Activated CD4-positive, alpha-beta T cell treated with anti-CD3 and anti-CD28 coated beads for 4 hours (primary cell): ENCODE measurements at regions not wholly inside any gene's neighbourhood (a gene's known extent, or its start where the extent isn't known, plus 50 kb on each side); places are given as distances from the start of the nearest gene placed in this dataset.
"Not testable (repeated sequence)": the region's sequence is repeated elsewhere in the genome, so short reads cannot be mapped to it uniquely, and the experiment has no call there.

Experiments used
- DNase-seq, 2 donors: peaks; one replicate each; pipeline ENCODE4 v3.0.0-alpha.2; 2020

DNA sequence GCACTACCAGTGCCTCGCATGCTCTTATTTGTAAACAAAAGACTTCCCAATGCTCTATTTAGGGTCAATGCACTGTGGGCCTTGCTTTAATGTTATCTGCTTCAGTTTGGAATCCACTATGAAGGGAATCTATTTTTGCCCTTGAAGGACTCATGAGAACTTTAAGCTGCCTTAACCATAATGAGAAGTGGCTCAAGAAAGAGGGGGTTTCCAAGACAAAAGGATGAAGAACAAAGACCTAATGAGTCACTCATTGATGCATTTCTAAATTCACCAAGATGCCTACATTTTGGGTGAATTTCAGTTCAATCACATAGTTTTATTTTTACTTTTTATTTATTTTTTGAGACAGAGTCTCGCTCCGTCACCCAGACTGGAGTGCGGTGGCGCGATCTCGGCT is 228.2 kb downstream of the LY86 start:
- no peak for DNase-seq

DNA sequence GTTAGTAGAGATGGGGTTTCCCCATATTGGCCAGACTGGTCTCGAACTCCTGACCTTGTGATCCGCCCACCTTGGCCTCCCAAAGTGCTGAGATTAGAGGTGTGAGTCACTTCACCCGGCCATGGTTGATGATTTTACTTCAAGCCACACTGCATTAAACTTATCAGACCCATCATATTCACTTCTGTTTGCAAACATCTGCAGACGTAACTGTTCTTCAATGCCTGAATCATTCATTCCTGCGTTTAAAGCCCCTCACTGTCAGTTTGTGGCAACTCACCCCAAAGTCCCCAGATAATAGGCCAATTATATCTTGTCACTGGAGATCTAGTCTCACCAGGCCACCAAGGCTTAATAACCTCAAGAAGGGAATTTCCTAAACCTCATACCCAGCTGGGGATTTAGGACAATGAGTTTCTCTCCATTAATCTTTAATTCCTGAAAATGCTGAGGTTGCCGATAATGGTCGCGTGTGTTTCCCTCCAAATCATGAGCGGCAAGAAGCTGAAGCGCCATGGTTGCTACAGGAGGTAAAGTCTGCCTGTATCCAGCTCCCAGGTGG is 229.6 kb downstream of the LY86 start:
- DNase-seq = no peak

DNA sequence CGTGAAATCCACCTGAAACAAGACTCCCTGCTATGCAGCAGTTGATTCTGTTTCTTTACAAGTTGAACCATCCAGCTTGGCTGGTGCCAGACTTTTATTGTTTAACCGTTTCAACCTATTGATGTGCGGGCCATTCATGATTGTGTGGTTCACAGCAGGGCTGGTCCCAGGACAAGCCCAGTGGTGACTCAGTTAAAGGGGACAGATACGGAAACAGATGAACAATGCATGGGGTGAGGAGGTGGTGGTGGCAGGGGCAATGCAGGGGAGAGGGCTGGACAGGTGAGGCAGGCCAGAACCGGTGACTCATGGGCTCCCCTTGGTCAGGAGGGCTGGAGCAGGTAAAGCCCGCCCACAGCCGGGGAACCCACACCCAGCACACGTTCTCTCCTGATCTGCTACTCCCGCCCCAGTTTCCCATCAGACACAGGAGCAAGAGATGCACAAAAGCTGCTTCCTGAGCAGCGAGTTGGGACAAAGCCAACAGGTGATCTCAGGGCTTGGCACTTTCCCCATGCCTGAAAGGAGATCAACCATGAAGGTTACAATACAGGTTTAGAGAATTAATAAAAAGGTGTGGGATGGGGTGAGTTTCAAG is 232.2 kb downstream of the LY86 start:
- DNase-seq = no peak

DNA sequence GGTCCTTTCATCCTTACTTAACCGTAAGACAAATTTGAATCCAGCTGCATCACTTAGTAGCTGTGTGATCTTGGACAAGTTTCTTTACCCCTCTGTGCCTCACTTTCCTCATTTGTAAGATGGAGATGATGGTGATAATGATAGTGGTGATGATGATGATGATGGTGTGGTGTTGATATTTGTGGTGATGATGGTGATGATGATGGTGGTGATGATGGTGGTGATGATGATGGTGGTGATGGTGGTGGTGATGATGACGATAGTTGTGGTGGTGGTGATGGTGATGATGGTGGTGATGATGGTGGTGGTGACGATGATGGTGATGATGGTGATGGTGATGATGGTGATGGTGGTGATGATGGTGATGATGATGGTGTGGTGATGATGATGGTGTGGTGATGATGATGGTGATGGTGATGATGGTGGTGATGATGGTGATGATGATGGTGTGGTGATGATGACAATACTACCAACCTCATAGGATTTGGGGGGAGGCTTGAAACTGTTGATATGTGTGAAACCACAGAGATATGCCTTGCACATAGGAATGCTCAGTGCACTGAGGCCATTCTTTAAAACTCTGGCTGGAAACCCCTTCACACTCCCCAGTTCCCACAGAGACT is 233.2 kb downstream of the LY86 start:
- DNase-seq = no peak

GRCh38 chr6:6823030-6823429 is 234.5 kb downstream of the LY86 start:
- no peak for DNase-seq

GRCh38 chr6:6823568-6824224 is 235.2 kb downstream of the LY86 start:
- no peak for DNase-seq

GRCh38 chr6:6824381-6824780 is 235.9 kb downstream of the LY86 start:
- no peak for DNase-seq

- DNase-seq = no peak
Observed at GRCh38 chr6:6825193-6825784, 236.8 kb downstream of the LY86 start.

DNA sequence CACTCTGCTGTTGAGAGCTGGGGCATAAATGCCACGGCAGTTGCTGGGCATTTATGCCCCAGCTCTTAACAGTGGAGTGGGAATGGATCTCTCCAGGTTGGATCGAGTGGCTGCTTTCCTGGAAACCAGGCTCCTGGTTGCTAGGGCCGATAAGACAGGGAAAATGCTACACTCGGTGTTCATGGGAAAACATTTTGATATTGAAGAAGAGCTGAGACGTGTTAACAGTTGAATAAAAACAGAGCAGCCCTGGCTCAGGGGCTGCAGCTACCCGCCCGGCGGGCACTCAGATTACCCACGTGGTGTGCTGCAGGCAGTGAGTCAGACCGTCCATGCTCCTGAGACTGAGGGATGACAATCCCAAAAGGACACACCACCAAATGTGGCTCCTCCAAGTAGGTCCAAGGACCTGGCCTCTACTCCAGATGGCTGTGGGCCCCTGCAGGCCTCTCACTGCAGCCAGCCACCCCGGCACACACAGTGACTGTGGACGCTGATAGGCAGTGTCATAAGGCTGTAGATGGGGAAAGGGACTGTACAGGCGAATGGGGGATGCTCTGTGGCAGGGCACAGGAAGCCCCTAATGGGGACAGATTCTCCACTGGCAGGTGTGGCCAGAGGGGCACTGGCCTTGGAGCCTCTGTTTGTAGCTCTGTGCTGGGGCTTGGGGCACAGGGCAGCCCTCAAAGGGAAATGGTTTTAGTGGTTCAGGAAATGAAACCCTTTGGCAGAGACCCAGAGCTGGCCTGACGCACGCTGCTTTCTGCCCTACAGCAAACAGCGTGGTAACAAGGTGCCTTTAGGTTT is 237.8 kb downstream of the LY86 start:
- no peak for DNase-seq

GRCh38 chr6:6826961-6827360 is 238.4 kb downstream of the LY86 start:
- no peak for DNase-seq

GRCh38 chr6:6829872-6830685 is 241.6 kb downstream of the LY86 start:
- DNase-seq = no peak

DNA sequence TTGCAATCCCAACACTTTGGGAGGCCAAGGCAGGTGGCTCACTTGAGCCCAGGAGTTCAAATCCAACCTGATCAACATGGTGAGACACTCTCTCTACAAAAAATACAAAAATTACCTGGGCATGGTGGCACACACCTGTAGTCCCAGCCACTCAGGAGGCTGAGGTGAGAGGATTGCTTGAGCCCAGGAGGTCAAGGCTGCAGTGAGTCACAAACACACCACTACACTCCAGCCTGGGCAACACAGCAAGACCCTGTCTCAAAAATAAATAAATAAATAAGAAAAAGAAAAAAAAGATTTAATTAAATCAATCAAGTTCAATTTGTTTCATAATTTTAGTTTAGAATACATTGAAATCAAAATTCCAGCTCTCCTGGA is 242.2 kb downstream of the LY86 start:
- not testable (repeated sequence) for DNase-seq

DNA sequence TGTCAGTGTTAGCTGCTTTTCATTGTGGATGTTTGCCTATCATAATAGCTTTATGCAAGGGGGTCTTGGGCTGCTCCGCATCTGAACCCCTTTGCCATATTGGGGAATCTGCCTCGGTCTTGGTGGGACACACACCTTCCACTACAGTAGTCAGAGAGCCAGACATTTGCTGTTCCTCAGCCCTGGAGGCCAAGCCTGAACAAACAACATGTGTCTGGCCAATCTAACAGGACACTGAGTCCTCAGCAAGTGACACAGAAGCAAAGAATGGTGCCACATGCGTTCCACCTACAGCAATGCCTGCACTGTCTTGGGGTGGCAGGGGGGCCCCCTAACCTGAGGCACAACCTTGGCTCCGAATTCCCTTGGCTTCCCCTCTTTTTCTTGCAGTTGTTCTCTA is 243.9 kb downstream of the LY86 start:
- no peak for DNase-seq

- no peak for DNase-seq
Observed at GRCh38 chr6:6834356-6835222, 246.1 kb downstream of the LY86 start.

DNA sequence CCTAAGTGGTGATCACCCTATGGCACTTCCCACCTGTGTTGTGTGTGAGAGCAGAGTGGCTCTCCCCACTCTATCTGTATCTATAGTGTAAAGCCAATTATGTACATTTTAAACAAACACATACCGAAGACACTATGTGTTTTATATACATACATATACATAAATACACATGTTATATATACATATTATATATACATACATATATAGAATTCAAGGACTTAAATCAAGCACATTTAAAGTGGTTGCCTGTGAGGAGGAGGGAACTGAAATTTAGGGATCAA is 246.6 kb downstream of the LY86 start:
- no peak for DNase-seq

GRCh38 chr6:6836609-6837406 is 248.3 kb downstream of the LY86 start:
- no peak for DNase-seq

DNA sequence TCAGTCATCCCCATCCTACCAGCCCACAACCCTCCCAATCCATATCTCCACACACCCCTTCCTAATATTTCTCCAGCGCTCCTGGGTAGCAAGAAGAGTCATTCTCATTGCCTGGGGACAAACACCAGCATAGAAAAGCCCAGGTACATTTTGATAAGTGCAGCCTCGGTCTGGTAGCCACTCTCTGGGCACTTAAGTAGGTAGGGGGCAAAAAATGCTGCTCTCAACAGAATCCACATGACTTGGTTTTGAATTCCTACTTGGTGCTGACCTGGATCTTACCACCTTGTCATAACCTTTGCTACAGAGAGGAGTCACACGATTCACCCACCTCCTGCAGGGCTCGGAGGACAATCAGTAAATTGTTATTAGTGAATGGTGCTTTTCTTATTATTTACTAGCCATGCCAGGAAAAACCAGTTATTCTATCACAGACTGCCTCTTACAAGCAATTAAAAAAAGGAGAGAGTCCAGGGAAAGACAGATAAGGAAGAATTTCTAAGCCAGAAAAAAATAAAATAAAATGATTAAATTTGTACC is 249.1 kb downstream of the LY86 start:
- DNase-seq = no peak

DNA sequence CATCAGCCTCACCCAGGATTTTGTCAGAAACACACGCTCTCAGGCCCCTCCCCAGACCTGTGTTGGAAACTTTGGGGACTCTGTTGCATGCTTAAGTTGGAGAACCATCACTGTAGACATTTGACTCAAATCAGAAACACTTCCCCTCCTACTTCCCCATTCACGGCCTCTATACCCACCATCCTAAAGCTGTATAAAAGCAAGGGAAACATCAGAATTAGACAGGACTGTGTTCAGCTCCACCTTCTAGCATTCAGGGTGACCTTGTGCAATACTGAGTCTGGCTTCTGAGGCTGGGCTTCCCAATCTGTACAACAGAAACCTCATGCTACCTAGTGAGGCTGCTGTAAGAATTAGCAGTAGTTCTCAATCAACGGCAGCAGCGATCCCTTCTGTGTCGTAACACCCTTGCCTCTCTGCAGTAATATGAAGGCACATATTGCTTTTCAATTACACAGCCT is 252.3 kb downstream of the LY86 start:
- DNase-seq = no peak

- DNase-seq = no peak
Observed at GRCh38 chr6:6841571-6841970, 253.1 kb downstream of the LY86 start.

- DNase-seq = no peak
Observed at GRCh38 chr6:6842291-6842690, 253.8 kb downstream of the LY86 start.
